ENCODE measurements at regions not wholly inside any gene's neighbourhood (a gene's known extent, or its start where the extent isn't known, plus 50 kb on each side); places are given as distances from the start of the nearest gene placed in this dataset.

- Mint-ChIP-seq H3K4me3 (no peak overlapping the region), H3K27ac (no peak overlapping the region), H3K27me3 (ENCODE audit: low read depth in 3 of 3) (no peaks in the 10 kb centered on the region), H3K36me3 (no peaks in the 10 kb centered on the region), H3K9me3 (peaks cover 6 to 35% (median 16%) of the 10 kb centered on the region in 6 donors), H3K4me1 (no peaks in the 10 kb centered on the region)
- DNase-seq, result no peak
Measured at GRCh38 chr3:166362698-166363097, 525.5 kb upstream of the BCHE start.

- no peak for DNase-seq
- Mint-ChIP-seq H3K36me3 (no peaks in the 10 kb centered on the region), H3K4me1 (no peaks in the 10 kb centered on the region), H3K27ac (no peak overlapping the region), H3K4me3 (no peak overlapping the region), H3K9me3 (peaks cover 4 to 36% (median 15%) of the 10 kb centered on the region in 6 donors), H3K27me3 (ENCODE audit: low read depth in 3 of 3) (no peaks in the 10 kb centered on the region)
Measured at GRCh38 chr3:166360720-166361119, 523.5 kb upstream of the BCHE start.

- Mint-ChIP-seq H3K4me1 (no peaks in the 10 kb centered on the region), H3K9me3 (peaks cover 14 to 59% (median 34%) of the 10 kb centered on the region in 6 donors), H3K36me3 (no peaks in the 10 kb centered on the region), H3K27me3 (ENCODE audit: low read depth in 3 of 3) (peaks cover 0 to 3% (median 0%) of the 10 kb centered on the region in 3 donors), H3K27ac (no peak overlapping the region), H3K4me3 (no peak overlapping the region)
- no peak for DNase-seq
Measured at GRCh38 chr3:166351461-166351860, 514.2 kb upstream of the BCHE start.

- H3K36me3 Mint-ChIP-seq, result peaks cover 0 to 2% (median 0%) of the 10 kb centered on the region in 3 donors
- DNase-seq, result no peak
- no peak overlapping the region for H3K4me3 Mint-ChIP-seq
- peaks cover 4 to 51% (median 29%) of the 10 kb centered on the region in 6 donors for H3K9me3 Mint-ChIP-seq
- no peaks in the 10 kb centered on the region for H3K4me1 Mint-ChIP-seq
- H3K27me3 Mint-ChIP-seq (ENCODE audit: low read depth in 3 of 3), result no peaks in the 10 kb centered on the region
- H3K27ac Mint-ChIP-seq, result no peak overlapping the region
Measured at GRCh38 chr3:166340604-166341266, 503.5 kb upstream of the BCHE start.

- H3K4me3 Mint-ChIP-seq, result no peak overlapping the region
- H3K4me1 Mint-ChIP-seq, result no peaks in the 10 kb centered on the region
- H3K27ac Mint-ChIP-seq, result no peak overlapping the region
- no peaks in the 10 kb centered on the region for H3K36me3 Mint-ChIP-seq
- no peaks in the 10 kb centered on the region for H3K27me3 Mint-ChIP-seq (ENCODE audit: low read depth in 3 of 3)
- H3K9me3 Mint-ChIP-seq, result peaks cover 0 to 47% (median 24%) of the 10 kb centered on the region in 6 donors
- DNase-seq, result no peak
Measured at GRCh38 chr3:166324401-166324800, 487.2 kb upstream of the BCHE start.

GRCh38 chr3:166322391-166322790, 485.2 kb upstream of the BCHE start:
- no peak overlapping the region for H3K4me3 Mint-ChIP-seq
- DNase-seq, result no peak
- H3K27ac Mint-ChIP-seq, result no peak overlapping the region
- peaks cover 0 to 40% (median 17%) of the 10 kb centered on the region in 6 donors for H3K9me3 Mint-ChIP-seq
- no peaks in the 10 kb centered on the region for H3K36me3 Mint-ChIP-seq
- no peaks in the 10 kb centered on the region for H3K27me3 Mint-ChIP-seq (ENCODE audit: low read depth in 3 of 3)
- no peaks in the 10 kb centered on the region for H3K4me1 Mint-ChIP-seq

GRCh38 chr3:166307756-166308350, 470.6 kb upstream of the BCHE start:
- no peaks in the 10 kb centered on the region for H3K4me1 Mint-ChIP-seq
- H3K27ac Mint-ChIP-seq, result no peak overlapping the region
- H3K27me3 Mint-ChIP-seq (ENCODE audit: low read depth in 3 of 3), result no peaks in the 10 kb centered on the region
- H3K36me3 Mint-ChIP-seq, result no peaks in the 10 kb centered on the region
- peaks cover 5 to 25% (median 15%) of the 10 kb centered on the region in 6 donors for H3K9me3 Mint-ChIP-seq
- DNase-seq, result no peak
- no peak overlapping the region for H3K4me3 Mint-ChIP-seq

GRCh38 chr3:166304584-166304983, 467.4 kb upstream of the BCHE start:
- Mint-ChIP-seq H3K36me3 (peaks cover 0 to 6% (median 0%) of the 10 kb centered on the region in 3 donors), H3K27me3 (ENCODE audit: low read depth in 3 of 3) (no peaks in the 10 kb centered on the region), H3K9me3 (peaks cover 5 to 35% (median 21%) of the 10 kb centered on the region in 6 donors), H3K4me1 (no peaks in the 10 kb centered on the region), H3K27ac (no peak overlapping the region), H3K4me3 (no peak overlapping the region)
- no peak for DNase-seq

- H3K27me3 Mint-ChIP-seq (ENCODE audit: low read depth in 3 of 3), result no peaks in the 10 kb centered on the region
- H3K9me3 Mint-ChIP-seq, result peaks cover 3 to 35% (median 19%) of the 10 kb centered on the region in 6 donors
- H3K4me3 Mint-ChIP-seq, result no peak overlapping the region
- H3K27ac Mint-ChIP-seq, result no peak overlapping the region
- no peaks in the 10 kb centered on the region for H3K4me1 Mint-ChIP-seq
- H3K36me3 Mint-ChIP-seq, result peaks cover 0 to 6% (median 0%) of the 10 kb centered on the region in 3 donors
- no peak for DNase-seq
Measured at GRCh38 chr3:166303681-166304080, 466.5 kb upstream of the BCHE start.

- Mint-ChIP-seq H3K27me3 (ENCODE audit: low read depth in 3 of 3) (no peaks in the 10 kb centered on the region), H3K9me3 (peaks cover 4 to 39% (median 18%) of the 10 kb centered on the region in 6 donors), H3K36me3 (peaks cover 0 to 6% (median 0%) of the 10 kb centered on the region in 3 donors), H3K27ac (no peak overlapping the region), H3K4me3 (no peak overlapping the region), H3K4me1 (no peaks in the 10 kb centered on the region)
- no peak for DNase-seq
Measured at GRCh38 chr3:166302331-166302730, 465.1 kb upstream of the BCHE start.

- Mint-ChIP-seq H3K27ac (no peak overlapping the region), H3K4me3 (no peak overlapping the region), H3K4me1 (no peaks in the 10 kb centered on the region), H3K27me3 (ENCODE audit: low read depth in 3 of 3) (no peaks in the 10 kb centered on the region), H3K9me3 (peaks cover 10 to 57% (median 21%) of the 10 kb centered on the region in 6 donors), H3K36me3 (peaks cover 0 to 6% (median 0%) of the 10 kb centered on the region in 3 donors)
- no peak for DNase-seq
Measured at GRCh38 chr3:166296179-166296783, 459.1 kb upstream of the BCHE start.

GRCh38 chr3:166291186-166291955, 454.1 kb upstream of the BCHE start:
- H3K9me3 Mint-ChIP-seq, result peaks cover 6 to 57% (median 23%) of the 10 kb centered on the region in 6 donors
- no peak for DNase-seq
- H3K36me3 Mint-ChIP-seq, result no peaks in the 10 kb centered on the region
- H3K4me3 Mint-ChIP-seq, result no peak overlapping the region
- H3K27ac Mint-ChIP-seq, result no peak overlapping the region
- no peaks in the 10 kb centered on the region for H3K27me3 Mint-ChIP-seq (ENCODE audit: low read depth in 3 of 3)
- no peaks in the 10 kb centered on the region for H3K4me1 Mint-ChIP-seq

- no peaks in the 10 kb centered on the region for H3K36me3 Mint-ChIP-seq
- no peak for DNase-seq
- H3K27me3 Mint-ChIP-seq (ENCODE audit: low read depth in 3 of 3), result no peaks in the 10 kb centered on the region
- no peak overlapping the region for H3K4me3 Mint-ChIP-seq
- H3K4me1 Mint-ChIP-seq, result no peaks in the 10 kb centered on the region
- no peak overlapping the region for H3K27ac Mint-ChIP-seq
- peaks cover 8 to 52% (median 26%) of the 10 kb centered on the region in 6 donors for H3K9me3 Mint-ChIP-seq
Measured at GRCh38 chr3:166285001-166285400, 447.8 kb upstream of the BCHE start.

GRCh38 chr3:166283840-166284239, 446.6 kb upstream of the BCHE start:
- Mint-ChIP-seq H3K27me3 (ENCODE audit: low read depth in 3 of 3) (no peaks in the 10 kb centered on the region), H3K9me3 (peaks cover 11 to 43% (median 24%) of the 10 kb centered on the region in 6 donors), H3K4me1 (no peaks in the 10 kb centered on the region), H3K4me3 (no peak overlapping the region), H3K36me3 (no peaks in the 10 kb centered on the region), H3K27ac (no peak overlapping the region)
- no peak for DNase-seq
